ENCODE measurements at regions not wholly inside any gene's neighbourhood (a gene's known extent, or its start where the extent isn't known, plus 50 kb on each side); places are given as distances from the start of the nearest gene placed in this dataset.

DNA sequence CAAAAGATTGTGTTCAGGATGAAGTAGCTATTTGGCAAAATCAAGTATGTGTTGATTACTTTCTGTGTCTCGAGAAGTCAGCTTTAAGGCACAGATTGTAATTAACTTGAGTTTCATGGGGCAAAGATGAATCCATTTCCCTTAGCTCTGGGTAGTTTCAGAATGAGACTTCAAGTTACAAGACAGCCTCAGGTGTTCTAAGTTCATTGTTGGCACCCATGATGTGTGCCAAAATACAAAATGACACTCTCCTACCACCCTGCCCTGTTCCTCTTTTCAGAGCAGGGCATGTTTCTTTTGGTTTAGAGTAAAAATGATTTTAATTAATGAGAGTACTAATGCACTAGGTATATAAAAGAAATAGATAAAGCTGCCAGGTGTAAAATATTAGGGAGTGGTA lies 797.6 kb upstream of the POT1 start:
- TF ChIP-seq, protein P1, sequence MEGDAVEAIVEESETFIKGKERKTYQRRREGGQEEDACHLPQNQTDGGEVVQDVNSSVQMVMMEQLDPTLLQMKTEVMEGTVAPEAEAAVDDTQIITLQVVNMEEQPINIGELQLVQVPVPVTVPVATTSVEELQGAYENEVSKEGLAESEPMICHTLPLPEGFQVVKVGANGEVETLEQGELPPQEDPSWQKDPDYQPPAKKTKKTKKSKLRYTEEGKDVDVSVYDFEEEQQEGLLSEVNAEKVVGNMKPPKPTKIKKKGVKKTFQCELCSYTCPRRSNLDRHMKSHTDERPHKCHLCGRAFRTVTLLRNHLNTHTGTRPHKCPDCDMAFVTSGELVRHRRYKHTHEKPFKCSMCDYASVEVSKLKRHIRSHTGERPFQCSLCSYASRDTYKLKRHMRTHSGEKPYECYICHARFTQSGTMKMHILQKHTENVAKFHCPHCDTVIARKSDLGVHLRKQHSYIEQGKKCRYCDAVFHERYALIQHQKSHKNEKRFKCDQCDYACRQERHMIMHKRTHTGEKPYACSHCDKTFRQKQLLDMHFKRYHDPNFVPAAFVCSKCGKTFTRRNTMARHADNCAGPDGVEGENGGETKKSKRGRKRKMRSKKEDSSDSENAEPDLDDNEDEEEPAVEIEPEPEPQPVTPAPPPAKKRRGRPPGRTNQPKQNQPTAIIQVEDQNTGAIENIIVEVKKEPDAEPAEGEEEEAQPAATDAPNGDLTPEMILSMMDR (IDR thresholded peaks at IDR 0.05) = no peak
- TF ChIP-seq POLR2A (IDR thresholded peaks at IDR 0.05) = no peak

Data from testis (tissue), 2 donors.